GM20000 (cell line): ENCODE measurements at regions not wholly inside any gene's neighbourhood (a gene's known extent, or its start where the extent isn't known, plus 50 kb on each side); places are given as distances from the start of the nearest gene placed in this dataset.
"Not testable (repeated sequence)": the region's sequence is repeated elsewhere in the genome, so short reads cannot be mapped to it uniquely, and the experiment has no call there.

Experiments
- DNase-seq: peaks from one replicate; pipeline ENCODE4 v3.0.0; 2012; ENCODE audit warnings: low spot score
- TF ChIP-seq, protein P1 (sequence below): IDR thresholded peaks from 2 replicates; pipeline ENCODE4 v1.5.1; 2012; ENCODE audit warnings: mild to moderate bottlenecking, control low read depth; ENCODE audit errors: extremely low read depth, missing control alignments

DNA sequence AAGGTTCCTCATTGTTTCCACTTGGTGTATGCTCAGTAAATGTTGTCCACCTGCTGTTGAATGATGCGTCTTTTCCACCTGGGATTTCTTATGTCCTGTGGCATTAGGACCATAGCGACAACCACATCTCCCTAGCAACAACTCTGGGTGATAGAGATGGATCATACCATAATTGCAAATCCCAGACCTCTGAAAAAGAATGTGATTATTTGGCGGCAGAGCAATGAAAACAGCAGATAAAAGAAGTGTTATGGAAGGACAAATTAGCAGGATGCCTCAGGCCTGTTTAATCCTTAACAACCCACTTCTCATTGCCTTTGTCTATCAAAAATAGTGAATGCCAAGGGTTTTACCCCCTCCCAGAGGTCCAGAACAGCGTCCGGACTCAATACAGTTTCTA lies 278.9 kb downstream of the TSN start:
- no peak for DNase-seq
- TF ChIP-seq, protein P1, sequence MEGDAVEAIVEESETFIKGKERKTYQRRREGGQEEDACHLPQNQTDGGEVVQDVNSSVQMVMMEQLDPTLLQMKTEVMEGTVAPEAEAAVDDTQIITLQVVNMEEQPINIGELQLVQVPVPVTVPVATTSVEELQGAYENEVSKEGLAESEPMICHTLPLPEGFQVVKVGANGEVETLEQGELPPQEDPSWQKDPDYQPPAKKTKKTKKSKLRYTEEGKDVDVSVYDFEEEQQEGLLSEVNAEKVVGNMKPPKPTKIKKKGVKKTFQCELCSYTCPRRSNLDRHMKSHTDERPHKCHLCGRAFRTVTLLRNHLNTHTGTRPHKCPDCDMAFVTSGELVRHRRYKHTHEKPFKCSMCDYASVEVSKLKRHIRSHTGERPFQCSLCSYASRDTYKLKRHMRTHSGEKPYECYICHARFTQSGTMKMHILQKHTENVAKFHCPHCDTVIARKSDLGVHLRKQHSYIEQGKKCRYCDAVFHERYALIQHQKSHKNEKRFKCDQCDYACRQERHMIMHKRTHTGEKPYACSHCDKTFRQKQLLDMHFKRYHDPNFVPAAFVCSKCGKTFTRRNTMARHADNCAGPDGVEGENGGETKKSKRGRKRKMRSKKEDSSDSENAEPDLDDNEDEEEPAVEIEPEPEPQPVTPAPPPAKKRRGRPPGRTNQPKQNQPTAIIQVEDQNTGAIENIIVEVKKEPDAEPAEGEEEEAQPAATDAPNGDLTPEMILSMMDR = no peak

DNA sequence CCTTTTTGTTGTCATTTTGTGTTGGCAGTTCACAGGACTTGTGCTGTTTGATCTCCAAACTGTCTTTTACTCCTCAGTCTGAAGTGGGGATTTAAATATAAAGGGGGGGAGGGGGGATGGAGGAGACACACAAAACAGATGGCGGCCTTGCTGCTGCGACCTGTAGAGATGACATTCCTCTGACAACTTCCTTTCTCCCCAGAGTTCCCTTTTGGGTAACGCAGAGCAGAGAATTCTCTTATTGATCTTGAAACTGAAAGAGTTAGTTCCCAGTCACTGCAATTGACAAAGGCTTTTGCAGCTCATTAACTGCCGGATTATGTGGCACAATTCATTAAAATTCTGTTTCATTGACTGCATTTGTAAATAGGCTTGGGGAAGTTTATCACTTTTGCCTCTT lies 279.3 kb downstream of the TSN start:
- DNase-seq = no peak
- TF ChIP-seq, protein P1 = no peak

DNA sequence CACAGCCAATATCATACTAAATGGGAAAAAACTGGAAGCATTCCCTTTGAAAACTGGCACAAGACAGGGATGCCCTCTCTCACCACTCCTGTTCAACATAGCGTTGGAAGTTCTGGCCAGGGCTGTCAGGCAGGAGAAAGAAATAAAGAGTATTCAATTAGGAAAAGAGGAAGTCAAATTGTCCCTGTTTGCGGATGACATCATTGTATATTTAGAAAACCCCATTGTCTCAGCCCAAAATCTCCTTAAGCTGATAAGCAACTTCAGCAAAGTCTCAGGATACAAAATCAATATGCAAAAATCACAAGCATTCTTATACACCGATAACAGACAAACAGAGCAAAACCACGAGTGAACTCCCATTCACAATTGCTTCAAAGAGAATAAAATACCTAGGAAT lies 283.4 kb downstream of the TSN start:
- DNase-seq = not testable (repeated sequence)

DNA sequence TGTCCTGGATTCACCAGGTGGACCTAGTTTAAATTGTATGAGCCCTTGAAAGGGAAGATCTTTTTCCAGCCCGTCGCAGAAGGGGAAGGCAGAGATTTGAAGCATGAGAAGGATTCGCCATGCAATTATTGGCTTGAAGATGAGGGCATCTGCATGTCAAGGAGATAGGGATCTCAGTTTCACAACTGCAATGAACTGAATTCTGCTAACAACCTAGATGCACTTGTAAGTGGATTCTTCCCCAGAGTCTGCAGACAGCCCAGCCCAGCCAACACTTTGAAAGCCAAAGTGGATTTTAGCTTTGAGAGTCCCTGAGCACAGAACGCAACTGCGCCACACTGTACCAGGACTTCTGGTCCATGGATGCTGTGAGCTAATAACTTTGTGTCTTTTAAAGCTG lies 286.0 kb downstream of the TSN start:
- DNase-seq = no peak

DNA sequence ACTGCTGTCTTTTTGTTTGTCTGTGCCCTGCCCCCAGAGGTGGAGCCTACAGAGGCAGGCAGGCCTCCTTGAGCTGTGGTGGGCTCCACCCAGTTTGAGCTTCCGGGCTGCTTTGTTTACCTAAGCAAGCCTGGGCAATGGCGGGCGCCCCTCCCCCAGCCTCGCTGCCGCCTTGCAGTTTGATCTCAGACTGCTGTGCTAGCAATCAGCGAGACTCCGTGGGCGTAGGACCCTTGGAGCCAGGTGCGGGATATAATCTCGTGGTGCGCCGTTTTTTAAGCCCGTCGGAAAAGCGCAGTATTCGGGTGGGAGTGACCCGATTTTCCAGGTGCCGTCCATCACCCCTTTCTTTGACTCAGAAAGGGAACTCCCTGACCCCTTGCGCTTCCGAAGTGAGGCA lies 296.2 kb downstream of the TSN start:
- not testable (repeated sequence) for DNase-seq

More for the DNA sequence above, 286.0 kb downstream of the TSN start:
- TF ChIP-seq, protein P1 = no peak

DNA sequence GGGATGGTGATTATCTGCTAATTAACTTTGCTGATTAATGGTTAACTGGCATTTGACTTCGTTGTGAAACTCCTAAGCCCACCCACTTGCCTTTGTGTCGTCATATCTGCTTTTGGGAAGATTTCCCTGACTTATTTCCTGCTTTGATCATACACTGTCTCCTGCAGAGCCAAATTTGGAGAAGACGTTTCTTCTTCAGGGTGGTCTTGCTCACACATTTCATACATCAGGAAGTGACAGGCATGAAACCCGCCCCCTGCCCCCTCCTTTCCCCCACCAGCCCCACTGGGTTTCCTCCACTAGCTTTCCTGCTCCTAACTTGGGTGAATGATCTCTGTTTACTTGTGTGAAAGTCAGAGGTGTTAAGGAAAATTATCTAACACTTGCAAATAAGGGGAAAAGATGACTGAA lies 300.1 kb downstream of the TSN start:
- no peak for DNase-seq
- TF ChIP-seq, protein P1 = no peak

DNA sequence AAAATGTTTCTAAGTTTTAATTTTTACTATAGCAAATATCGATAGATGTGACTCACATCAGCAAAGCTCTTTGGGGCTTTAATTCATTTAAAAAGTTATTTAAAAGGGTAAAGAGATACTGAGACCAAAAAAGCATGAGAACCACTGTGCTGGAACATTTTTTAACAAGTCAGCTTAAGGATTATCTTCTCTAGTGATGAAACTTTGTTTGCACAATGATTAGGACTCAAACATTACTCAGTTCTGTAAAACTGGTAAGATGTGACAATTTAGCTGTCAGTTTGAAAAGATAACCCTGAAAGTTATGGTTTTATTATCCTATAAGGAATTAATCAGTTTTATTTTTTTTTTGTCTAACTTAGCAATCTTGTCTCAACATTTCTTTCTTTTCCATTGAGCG lies 301.4 kb downstream of the TSN start:
- no peak for DNase-seq
- TF ChIP-seq, protein P1 = no peak

DNA sequence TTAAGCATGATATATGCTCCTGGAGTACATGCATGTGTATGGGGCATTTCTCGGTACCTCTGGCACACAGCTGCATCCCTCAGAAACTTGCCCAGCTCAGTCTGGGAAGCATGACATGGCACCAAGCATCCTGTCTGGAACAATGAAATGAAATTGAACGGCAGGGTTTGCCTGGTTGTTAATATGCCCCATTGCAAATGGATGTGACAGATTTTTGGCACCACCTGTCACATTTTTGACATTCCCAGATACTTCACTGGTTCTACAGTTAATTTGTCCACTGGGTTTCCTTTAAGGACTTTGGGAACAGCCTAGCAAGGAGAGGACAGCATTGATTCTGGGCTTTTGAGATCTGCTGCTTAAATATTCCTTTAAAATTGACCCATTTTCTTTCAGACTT lies 305.8 kb downstream of the TSN start:
- no peak for DNase-seq
- TF ChIP-seq, protein P1 = no peak

DNA sequence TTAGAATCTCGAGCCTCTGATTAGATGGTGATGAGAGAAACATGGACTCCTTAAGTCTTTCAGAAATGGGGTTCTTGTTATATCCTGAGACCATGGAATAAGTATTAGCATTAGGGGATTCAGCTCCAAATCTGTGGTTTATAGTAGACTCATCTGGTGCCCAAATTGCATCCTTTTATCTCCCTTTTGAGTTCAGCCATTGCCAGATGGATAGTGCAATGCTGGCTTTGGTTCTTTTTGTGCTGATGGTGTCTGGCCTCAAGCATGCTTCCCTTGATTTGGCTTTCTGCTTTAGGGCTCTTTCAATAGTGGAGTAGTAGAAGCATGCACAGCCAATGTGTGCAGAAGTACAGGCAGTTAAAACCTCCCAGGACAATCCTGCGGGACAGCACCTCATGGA lies 306.4 kb downstream of the TSN start:
- TF ChIP-seq, protein P1 = no peak
- no peak for DNase-seq
